ENCODE measurements at regions not wholly inside any gene's neighbourhood (a gene's known extent, or its start where the extent isn't known, plus 50 kb on each side); places are given as distances from the start of the nearest gene placed in this dataset.
A peak's percentile ranks its signal among the peaks of the same experiment; 100 is the strongest.

DNA sequence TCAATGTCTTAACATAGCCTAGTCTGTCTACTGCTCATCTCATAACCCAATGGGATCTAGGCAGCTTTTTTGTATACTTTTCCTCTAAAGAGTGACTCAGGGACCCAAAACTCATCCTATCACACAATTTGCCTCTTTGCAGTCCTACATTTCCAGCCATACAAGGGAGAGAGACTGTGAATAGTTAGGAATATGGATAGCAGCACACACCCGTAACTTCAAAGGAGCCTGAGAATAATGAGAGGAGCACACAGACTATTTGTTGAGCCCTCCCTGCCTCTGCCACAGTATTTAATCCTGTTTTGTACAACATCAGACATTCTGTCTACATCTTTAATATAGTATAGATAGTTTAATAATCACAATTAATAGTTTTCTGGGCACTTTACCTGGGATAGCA lies 83.2 kb downstream of the AREG start:
- no peak for DNase-seq (ENCODE audit: extremely low read depth, low read depth)
- TF ChIP-seq CTCF (IDR thresholded peaks at IDR 0.05; ENCODE audit: low read depth, low read length): no peak

GRCh38 chr4:74529284-74530041 lies 84.5 kb downstream of the AREG start:
- no peak for TF ChIP-seq CTCF (IDR thresholded peaks at IDR 0.05; ENCODE audit: low read depth, low read length)
- no peak for DNase-seq (ENCODE audit: extremely low read depth, low read depth)

- TF ChIP-seq CTCF (IDR thresholded peaks at IDR 0.05; ENCODE audit: low read depth, low read length): peak; percentile 53
- peak; percentile 80 for DNase-seq (ENCODE audit: extremely low read depth, low read depth)
Observed at GRCh38 chr4:74531963-74532794, 87.2 kb downstream of the AREG start.

DNA sequence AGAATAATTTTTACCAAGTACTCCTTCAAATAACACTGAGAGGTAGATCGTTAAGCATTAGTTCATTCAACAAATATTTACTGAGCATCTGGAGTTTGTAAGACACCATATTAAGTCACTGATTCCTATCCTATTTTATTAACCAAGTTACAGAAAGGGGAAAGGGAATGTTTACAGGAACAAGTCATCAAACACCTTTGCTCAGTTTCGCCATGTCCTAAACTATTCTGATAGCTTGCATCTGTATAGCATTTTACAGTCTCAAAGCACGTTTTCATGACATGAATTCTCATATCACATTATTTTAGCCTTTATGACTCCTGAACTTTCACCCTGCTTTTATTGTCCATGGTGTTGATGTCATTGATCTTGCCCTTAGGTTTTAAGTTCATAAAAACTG lies 89.2 kb downstream of the AREG start:
- no peak for DNase-seq (ENCODE audit: extremely low read depth, low read depth)
- TF ChIP-seq CTCF (IDR thresholded peaks at IDR 0.05; ENCODE audit: low read depth, low read length): no peak

GRCh38 chr4:74534936-74535335 lies 90.0 kb downstream of the AREG start:
- TF ChIP-seq CTCF (IDR thresholded peaks at IDR 0.05; ENCODE audit: low read depth, low read length): no peak
- DNase-seq (ENCODE audit: extremely low read depth, low read depth): no peak

- DNase-seq (ENCODE audit: extremely low read depth, low read depth): no peak
- TF ChIP-seq CTCF (IDR thresholded peaks at IDR 0.05; ENCODE audit: low read depth, low read length): no peak
Observed at GRCh38 chr4:74535512-74535911, 90.6 kb downstream of the AREG start.

DNA sequence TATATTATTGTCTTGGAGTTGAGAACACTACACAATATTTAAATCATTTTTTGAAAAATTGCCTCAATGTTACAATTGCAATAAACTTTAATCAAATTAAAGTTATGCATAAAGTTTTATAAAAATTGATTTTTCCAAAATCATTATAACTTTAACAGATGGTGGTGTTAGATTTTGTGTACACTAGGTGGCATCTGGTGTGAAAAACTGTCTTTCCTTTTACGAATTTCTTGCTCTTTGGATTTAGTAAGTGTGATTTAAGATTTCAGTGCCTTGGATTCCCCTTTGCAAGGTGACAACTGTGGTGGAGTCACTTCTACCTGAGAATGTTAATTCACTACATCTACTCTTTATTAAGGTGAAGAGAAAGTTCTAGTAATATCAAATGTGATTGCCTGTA lies 91.6 kb downstream of the AREG start:
- DNase-seq (ENCODE audit: extremely low read depth, low read depth): no peak
- TF ChIP-seq CTCF (IDR thresholded peaks at IDR 0.05; ENCODE audit: low read depth, low read length): no peak

Data from AG09319 (cell line).